ENCODE measurements at regions not wholly inside any gene's neighbourhood (a gene's known extent, or its start where the extent isn't known, plus 50 kb on each side); places are given as distances from the start of the nearest gene placed in this dataset.
"Not testable (repeated sequence)": the region's sequence is repeated elsewhere in the genome, so short reads cannot be mapped to it uniquely, and the experiment has no call there.

- H3K27ac Mint-ChIP-seq, result no peak overlapping the region
- DNase-seq (ENCODE audit: low spot score), result no peak
- H3K27me3 Mint-ChIP-seq (ENCODE audit: low read depth), result peaks cover 11% of the 10 kb centered on the region
Observed at GRCh38 chr2:224252631-224253030, 149.3 kb downstream of the FAM124B start.

GRCh38 chr2:224248944-224249371 is 152.9 kb downstream of the FAM124B start:
- Mint-ChIP-seq H3K27ac (no peak overlapping the region), H3K4me3 (no peak overlapping the region), H3K9me3 (no peaks in the 10 kb centered on the region), H3K27me3 (ENCODE audit: low read depth) (peaks cover 6% of the 10 kb centered on the region), H3K36me3 (ENCODE audit: low read depth) (no peaks in the 10 kb centered on the region), H3K4me1 (ENCODE audit: low read depth) (no peaks in the 10 kb centered on the region)
- no peak for DNase-seq (ENCODE audit: low spot score)

More at GRCh38 chr2:224252631-224253030, 149.3 kb downstream of the FAM124B start:
- no peaks in the 10 kb centered on the region for H3K9me3 Mint-ChIP-seq
- H3K4me3 Mint-ChIP-seq, result no peak overlapping the region
- no peaks in the 10 kb centered on the region for H3K4me1 Mint-ChIP-seq (ENCODE audit: low read depth)
- no peaks in the 10 kb centered on the region for H3K36me3 Mint-ChIP-seq (ENCODE audit: low read depth)

GRCh38 chr2:224242561-224242960 is 159.3 kb downstream of the FAM124B start:
- peaks cover 10% of the 10 kb centered on the region for H3K27me3 Mint-ChIP-seq (ENCODE audit: low read depth)

GRCh38 chr2:224241812-224242211 is 160.1 kb downstream of the FAM124B start:
- DNase-seq (ENCODE audit: low spot score), result no peak
- Mint-ChIP-seq H3K4me3 (no peak overlapping the region), H3K9me3 (no peaks in the 10 kb centered on the region), H3K27me3 (ENCODE audit: low read depth) (peaks cover 10% of the 10 kb centered on the region), H3K27ac (no peak overlapping the region), H3K4me1 (ENCODE audit: low read depth) (no peaks in the 10 kb centered on the region), H3K36me3 (ENCODE audit: low read depth) (no peaks in the 10 kb centered on the region)

More at GRCh38 chr2:224242561-224242960, 159.3 kb downstream of the FAM124B start:
- Mint-ChIP-seq H3K4me1 (ENCODE audit: low read depth) (no peaks in the 10 kb centered on the region), H3K4me3 (no peak overlapping the region), H3K36me3 (ENCODE audit: low read depth) (no peaks in the 10 kb centered on the region), H3K27ac (no peak overlapping the region), H3K9me3 (no peaks in the 10 kb centered on the region)
- no peak for DNase-seq (ENCODE audit: low spot score)

- Mint-ChIP-seq H3K36me3 (ENCODE audit: low read depth) (no peaks in the 10 kb centered on the region), H3K27ac (no peak overlapping the region), H3K27me3 (ENCODE audit: low read depth) (peaks cover 12% of the 10 kb centered on the region), H3K4me1 (ENCODE audit: low read depth) (no peaks in the 10 kb centered on the region), H3K9me3 (no peaks in the 10 kb centered on the region), H3K4me3 (no peak overlapping the region)
- no peak for DNase-seq (ENCODE audit: low spot score)
Observed at GRCh38 chr2:224241001-224241400, 160.9 kb downstream of the FAM124B start.

GRCh38 chr2:224223851-224224555 is 177.9 kb downstream of the FAM124B start:
- DNase-seq (ENCODE audit: low spot score), result no peak
- Mint-ChIP-seq H3K4me1 (ENCODE audit: low read depth) (peaks cover 6% of the 10 kb centered on the region), H3K27me3 (ENCODE audit: low read depth) (peaks cover 21% of the 10 kb centered on the region), H3K27ac (no peak overlapping the region), H3K4me3 (no peak overlapping the region), H3K9me3 (no peaks in the 10 kb centered on the region), H3K36me3 (ENCODE audit: low read depth) (no peaks in the 10 kb centered on the region)

GRCh38 chr2:224222974-224223373 is 178.9 kb downstream of the FAM124B start:
- Mint-ChIP-seq H3K27ac (no peak overlapping the region), H3K36me3 (ENCODE audit: low read depth) (no peaks in the 10 kb centered on the region), H3K4me3 (no peak overlapping the region), H3K9me3 (no peaks in the 10 kb centered on the region), H3K4me1 (ENCODE audit: low read depth) (peaks cover 6% of the 10 kb centered on the region), H3K27me3 (ENCODE audit: low read depth) (peaks cover 21% of the 10 kb centered on the region)
- no peak for DNase-seq (ENCODE audit: low spot score)

GRCh38 chr2:224222291-224222690 is 179.6 kb downstream of the FAM124B start:
- no peaks in the 10 kb centered on the region for H3K9me3 Mint-ChIP-seq
- DNase-seq (ENCODE audit: low spot score), result no peak
- peaks cover 21% of the 10 kb centered on the region for H3K27me3 Mint-ChIP-seq (ENCODE audit: low read depth)
- H3K36me3 Mint-ChIP-seq (ENCODE audit: low read depth), result no peaks in the 10 kb centered on the region
- H3K4me1 Mint-ChIP-seq (ENCODE audit: low read depth), result peaks cover 6% of the 10 kb centered on the region
- H3K4me3 Mint-ChIP-seq, result no peak overlapping the region
- no peak overlapping the region for H3K27ac Mint-ChIP-seq

GRCh38 chr2:224221455-224221913 is 180.4 kb downstream of the FAM124B start:
- peaks cover 6% of the 10 kb centered on the region for H3K4me1 Mint-ChIP-seq (ENCODE audit: low read depth)
- H3K27me3 Mint-ChIP-seq (ENCODE audit: low read depth), result peaks cover 20% of the 10 kb centered on the region
- no peak overlapping the region for H3K27ac Mint-ChIP-seq
- H3K36me3 Mint-ChIP-seq (ENCODE audit: low read depth), result no peaks in the 10 kb centered on the region
- no peak for DNase-seq (ENCODE audit: low spot score)
- H3K9me3 Mint-ChIP-seq, result no peaks in the 10 kb centered on the region
- no peak overlapping the region for H3K4me3 Mint-ChIP-seq

- no peaks in the 10 kb centered on the region for H3K9me3 Mint-ChIP-seq
- H3K27me3 Mint-ChIP-seq (ENCODE audit: low read depth), result peaks cover 16% of the 10 kb centered on the region
- no peak for DNase-seq (ENCODE audit: low spot score)
- no peak overlapping the region for H3K4me3 Mint-ChIP-seq
- H3K4me1 Mint-ChIP-seq (ENCODE audit: low read depth), result peaks cover 6% of the 10 kb centered on the region
- no peaks in the 10 kb centered on the region for H3K36me3 Mint-ChIP-seq (ENCODE audit: low read depth)
- H3K27ac Mint-ChIP-seq, result no peak overlapping the region
Observed at GRCh38 chr2:224220586-224221255, 181.2 kb downstream of the FAM124B start.

GRCh38 chr2:224219781-224220180 is 180.7 kb upstream of the SERPINE2 start:
- H3K27ac Mint-ChIP-seq, result no peak overlapping the region
- H3K27me3 Mint-ChIP-seq (ENCODE audit: low read depth), result peaks cover 12% of the 10 kb centered on the region
- H3K4me3 Mint-ChIP-seq, result no peak overlapping the region
- no peak for DNase-seq (ENCODE audit: low spot score)
- H3K4me1 Mint-ChIP-seq (ENCODE audit: low read depth), result peaks cover 6% of the 10 kb centered on the region
- H3K9me3 Mint-ChIP-seq, result no peaks in the 10 kb centered on the region
- H3K36me3 Mint-ChIP-seq (ENCODE audit: low read depth), result no peaks in the 10 kb centered on the region

GRCh38 chr2:224217962-224218347 is 178.9 kb upstream of the SERPINE2 start:
- Mint-ChIP-seq H3K4me3 (no peak overlapping the region), H3K4me1 (ENCODE audit: low read depth) (peaks cover 6% of the 10 kb centered on the region), H3K36me3 (ENCODE audit: low read depth) (no peaks in the 10 kb centered on the region), H3K27ac (no peak overlapping the region), H3K27me3 (ENCODE audit: low read depth) (peaks cover 16% of the 10 kb centered on the region), H3K9me3 (no peaks in the 10 kb centered on the region)
- no peak for DNase-seq (ENCODE audit: low spot score)

- no peak for DNase-seq (ENCODE audit: low spot score)
- no peak overlapping the region for H3K27ac Mint-ChIP-seq
- H3K4me1 Mint-ChIP-seq (ENCODE audit: low read depth), result peaks cover 6% of the 10 kb centered on the region
- no peak overlapping the region for H3K4me3 Mint-ChIP-seq
- H3K36me3 Mint-ChIP-seq (ENCODE audit: low read depth), result no peaks in the 10 kb centered on the region
- H3K9me3 Mint-ChIP-seq, result no peaks in the 10 kb centered on the region
- peaks cover 14% of the 10 kb centered on the region for H3K27me3 Mint-ChIP-seq (ENCODE audit: low read depth)
Observed at GRCh38 chr2:224217233-224217961, 178.3 kb upstream of the SERPINE2 start.

GRCh38 chr2:224215611-224216010 is 176.5 kb upstream of the SERPINE2 start:
- H3K27ac Mint-ChIP-seq; H3K9me3 Mint-ChIP-seq; H3K36me3 Mint-ChIP-seq (ENCODE audit: low read depth); H3K27me3 Mint-ChIP-seq (ENCODE audit: low read depth); H3K4me1 Mint-ChIP-seq (ENCODE audit: low read depth); DNase-seq (ENCODE audit: low spot score); H3K4me3 Mint-ChIP-seq: not testable (repeated sequence)
